NCI-H128 (cell line): ENCODE measurements at regions not wholly inside any gene's neighbourhood (a gene's known extent, or its start where the extent isn't known, plus 50 kb on each side); places are given as distances from the start of the nearest gene placed in this dataset.
"Not testable (repeated sequence)": the region's sequence is repeated elsewhere in the genome, so short reads cannot be mapped to it uniquely, and the experiment has no call there.

ENCODE experiments used
- DNase-seq: peaks from one replicate; lab custom pipeline; 2025; ENCODE audit not compliant: unreplicated experiment; lab: John Stamatoyannopoulos, UW

- no peak for DNase-seq
Observed at GRCh38 chr2:4965556-4966320, 726.4 kb upstream of the SOX11 start.

- DNase-seq, result no peak
Observed at GRCh38 chr2:4967206-4967605, 725.0 kb upstream of the SOX11 start.

GRCh38 chr2:4972472-4972871, 719.7 kb upstream of the SOX11 start:
- DNase-seq, result no peak

GRCh38 chr2:4973354-4973753, 718.8 kb upstream of the SOX11 start:
- DNase-seq, result no peak

- no peak for DNase-seq
Observed at GRCh38 chr2:4973973-4974372, 718.2 kb upstream of the SOX11 start.

- DNase-seq, result no peak
Observed at GRCh38 chr2:4976407-4976806, 715.8 kb upstream of the SOX11 start.

- DNase-seq, result no peak
Observed at GRCh38 chr2:4979111-4979510, 713.1 kb upstream of the SOX11 start.

GRCh38 chr2:4980995-4981394, 711.2 kb upstream of the SOX11 start:
- no peak for DNase-seq

GRCh38 chr2:4981802-4982409, 710.3 kb upstream of the SOX11 start:
- DNase-seq, result no peak

GRCh38 chr2:4988444-4988843, 703.7 kb upstream of the SOX11 start:
- not testable (repeated sequence) for DNase-seq

- DNase-seq, result no peak
Observed at GRCh38 chr2:4992226-4992625, 700.0 kb upstream of the SOX11 start.

- DNase-seq, result no peak
Observed at GRCh38 chr2:4995466-4995865, 696.7 kb upstream of the SOX11 start.

GRCh38 chr2:5007596-5007995, 684.6 kb upstream of the SOX11 start:
- DNase-seq, result no peak

GRCh38 chr2:5019324-5019723, 672.9 kb upstream of the SOX11 start:
- DNase-seq, result no peak

- no peak for DNase-seq
Observed at GRCh38 chr2:5020116-5020875, 671.9 kb upstream of the SOX11 start.

GRCh38 chr2:5021136-5021535, 671.0 kb upstream of the SOX11 start:
- DNase-seq, result no peak

GRCh38 chr2:5022061-5022460, 670.1 kb upstream of the SOX11 start:
- DNase-seq, result no peak

GRCh38 chr2:5022708-5023635, 669.2 kb upstream of the SOX11 start:
- not testable (repeated sequence) for DNase-seq

GRCh38 chr2:5026571-5027234, 665.5 kb upstream of the SOX11 start:
- no peak for DNase-seq

GRCh38 chr2:5035057-5035488, 657.1 kb upstream of the SOX11 start:
- peak; percentile 71 for DNase-seq
